Lung (tissue), 11 donors: ENCODE measurements at regions not wholly inside any gene's neighbourhood (a gene's known extent, or its start where the extent isn't known, plus 50 kb on each side); places are given as distances from the start of the nearest gene placed in this dataset.

ENCODE experiments used
- ATAC-seq: fragments of 200-7000 bp; cut with Tn5 transposase; one replicate; pipeline ENCODE4 v1.9.1; 2020; ENCODE audit warnings: moderate number of reproducible peaks; ENCODE audit not compliant: insufficient read depth, low FRiP score
- DNase-seq, 3 donors: peaks; one replicate each; pipeline ENCODE4 v3.0.0-alpha.2; 2013 to 2017
- H3K27ac ChIP-seq, 2 donors: one replicate each; pipeline ENCODE4 v1.5.1; 2013; ENCODE audit warnings: mild to moderate bottlenecking in 2 of 2, moderate library complexity in 2 of 2, control low read depth in 1 of 2, inconsistent platforms in 1 of 2, low read depth in 1 of 2, low read length in 1 of 2
- H3K27me3 ChIP-seq, 3 donors: one replicate each; pipeline ENCODE4 v1.5.1; 2013; ENCODE audit warnings: low read length in 2 of 3; ENCODE audit not compliant: control insufficient read depth in 3 of 3, insufficient read depth in 3 of 3
- H3K36me3 ChIP-seq, 4 donors: one replicate each; pipeline ENCODE4 v1.5.1; 2013; ENCODE audit warnings: low read length in 4 of 4, mild to moderate bottlenecking in 1 of 4, moderate library complexity in 1 of 4; ENCODE audit not compliant: control insufficient read depth in 4 of 4, insufficient read depth in 4 of 4
- H3K4me1 ChIP-seq, 5 donors: one replicate each; pipeline ENCODE4 v1.5.1; 2013; ENCODE audit warnings: low read length in 5 of 5, mild to moderate bottlenecking in 2 of 5, moderate library complexity in 1 of 5; ENCODE audit not compliant: control insufficient read depth in 5 of 5, insufficient read depth in 5 of 5
- H3K4me3 ChIP-seq: one replicate; pipeline ENCODE4 v1.5.1; 2013; ENCODE audit warnings: mild to moderate bottlenecking, control low read depth, moderate library complexity
- H3K9ac ChIP-seq, 2 donors: one replicate each; pipeline ENCODE4 v1.5.1; 2013; ENCODE audit warnings: low read length in 2 of 2, control low read depth in 1 of 2; ENCODE audit not compliant: insufficient read depth in 1 of 2
- H3K9me3 ChIP-seq, 4 donors: one replicate each; pipeline ENCODE4 v1.5.1; 2013; ENCODE audit warnings: low read length in 3 of 4, mild to moderate bottlenecking in 1 of 4, moderate library complexity in 1 of 4; ENCODE audit not compliant: control insufficient read depth in 4 of 4, insufficient read depth in 3 of 4
- WGBS, 2 donors: extraction: QIAGEN DNeasy Blood & Tissue Kit; methylation state at CpG; one replicate each; pipeline ENCODE4 v1.1.7; 2013; 5-methylcytosine and 5-hydroxymethylcytosine counted together
- TF ChIP-seq, protein P1 (sequence below): IDR thresholded peaks from 2 replicates; pipeline ENCODE4 v1.5.1; 2012; ENCODE audit warnings: mild to moderate bottlenecking; ENCODE audit errors: control extremely low read depth, extremely low read depth
- donor health status: control.
- donor health status: control.
- donor health status: Bipolar disorder and iron deficiency.
- donor health status: healthy.
- donor health status: DM: yes; HTN: yes; CAD: no.

DNA sequence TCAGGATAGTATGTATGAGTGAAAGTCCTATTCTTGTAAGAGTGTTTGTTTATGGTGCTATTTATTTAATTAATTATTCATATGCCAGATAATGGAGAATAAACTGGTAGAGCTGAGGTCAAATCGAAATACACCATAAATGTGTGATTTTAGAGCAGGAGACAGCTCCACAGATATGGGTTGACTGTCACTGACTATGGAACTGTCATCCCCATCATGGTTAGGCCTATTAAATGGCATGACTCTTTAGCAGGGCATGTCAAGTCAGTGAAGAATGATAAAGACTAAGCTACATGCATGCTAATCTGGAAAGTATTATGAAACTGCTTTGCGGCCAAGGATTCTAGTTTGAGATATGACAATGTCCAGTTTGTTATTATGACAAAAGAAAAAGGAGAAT is 658.6 kb downstream of the ISL1 start:
- H3K4me3 ChIP-seq: no peak overlapping the region
- no peak for ATAC-seq
- H3K9ac ChIP-seq: no peak overlapping the region
- no peaks in the 10 kb centered on the region for H3K4me1 ChIP-seq
- 83% methylated on average over 2 of the region's 2 CpGs for WGBS, 2 donors
- no peaks in the 10 kb centered on the region for H3K36me3 ChIP-seq
- H3K27me3 ChIP-seq: no peaks in the 10 kb centered on the region
- H3K9me3 ChIP-seq: no peaks in the 10 kb centered on the region
- H3K27ac ChIP-seq: no peak overlapping the region
- no peak for DNase-seq
- TF ChIP-seq, protein P1, sequence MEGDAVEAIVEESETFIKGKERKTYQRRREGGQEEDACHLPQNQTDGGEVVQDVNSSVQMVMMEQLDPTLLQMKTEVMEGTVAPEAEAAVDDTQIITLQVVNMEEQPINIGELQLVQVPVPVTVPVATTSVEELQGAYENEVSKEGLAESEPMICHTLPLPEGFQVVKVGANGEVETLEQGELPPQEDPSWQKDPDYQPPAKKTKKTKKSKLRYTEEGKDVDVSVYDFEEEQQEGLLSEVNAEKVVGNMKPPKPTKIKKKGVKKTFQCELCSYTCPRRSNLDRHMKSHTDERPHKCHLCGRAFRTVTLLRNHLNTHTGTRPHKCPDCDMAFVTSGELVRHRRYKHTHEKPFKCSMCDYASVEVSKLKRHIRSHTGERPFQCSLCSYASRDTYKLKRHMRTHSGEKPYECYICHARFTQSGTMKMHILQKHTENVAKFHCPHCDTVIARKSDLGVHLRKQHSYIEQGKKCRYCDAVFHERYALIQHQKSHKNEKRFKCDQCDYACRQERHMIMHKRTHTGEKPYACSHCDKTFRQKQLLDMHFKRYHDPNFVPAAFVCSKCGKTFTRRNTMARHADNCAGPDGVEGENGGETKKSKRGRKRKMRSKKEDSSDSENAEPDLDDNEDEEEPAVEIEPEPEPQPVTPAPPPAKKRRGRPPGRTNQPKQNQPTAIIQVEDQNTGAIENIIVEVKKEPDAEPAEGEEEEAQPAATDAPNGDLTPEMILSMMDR: no peak

- TF ChIP-seq, protein P1: no peak
- Histone ChIP-seq H3K4me3 (no peak overlapping the region), H3K9ac (no peak overlapping the region), H3K27me3 (no peaks in the 10 kb centered on the region), H3K27ac (no peak overlapping the region), H3K4me1 (no peaks in the 10 kb centered on the region), H3K9me3 (no peaks in the 10 kb centered on the region), H3K36me3 (no peaks in the 10 kb centered on the region)
- ATAC-seq (no peak), DNase-seq (no peak)
- 88 to 91% methylated on average over 4 of the region's 4 CpGs for WGBS, 2 donors
Observed at GRCh38 chr5:52043137-52043536, 659.9 kb downstream of the ISL1 start.

- ATAC-seq (no peak), DNase-seq (no peak)
- Histone ChIP-seq H3K27ac (no peak overlapping the region), H3K36me3 (no peaks in the 10 kb centered on the region), H3K4me3 (no peak overlapping the region), H3K9ac (no peak overlapping the region), H3K27me3 (no peaks in the 10 kb centered on the region), H3K4me1 (no peaks in the 10 kb centered on the region), H3K9me3 (no peaks in the 10 kb centered on the region)
- 87 to 90% methylated on average over 3 of the region's 3 CpGs for WGBS, 2 donors
- TF ChIP-seq, protein P1: no peak
Observed at GRCh38 chr5:52043543-52043942, 660.3 kb downstream of the ISL1 start.

DNA sequence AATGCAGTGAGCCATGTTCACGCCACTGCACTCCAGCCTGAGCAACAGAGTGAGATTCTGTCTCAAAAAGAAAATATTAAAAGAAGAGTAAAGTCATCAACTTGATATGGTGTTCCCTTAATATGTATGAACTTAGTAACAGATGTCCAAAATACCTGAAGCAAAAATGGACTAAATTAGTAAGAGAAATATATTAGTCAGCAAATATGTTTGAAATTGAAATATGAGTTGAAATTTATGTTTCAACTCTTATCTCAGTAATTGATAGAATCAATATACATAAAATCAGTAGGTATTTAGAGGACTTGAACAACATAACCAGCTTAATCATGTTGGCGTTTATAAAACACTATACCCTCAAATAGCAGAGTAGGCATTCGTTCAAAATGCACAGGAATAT is 668.5 kb downstream of the ISL1 start:
- Histone ChIP-seq H3K9me3 (no peaks in the 10 kb centered on the region), H3K4me3 (no peak overlapping the region), H3K9ac (no peak overlapping the region), H3K27me3 (no peaks in the 10 kb centered on the region), H3K36me3 (no peaks in the 10 kb centered on the region), H3K27ac (no peak overlapping the region), H3K4me1 (no peaks in the 10 kb centered on the region)
- no peak for ATAC-seq
- TF ChIP-seq, protein P1: no peak
- WGBS, 2 donors: 92 to 95% methylated on average over 3 of the region's 3 CpGs
- no peak for DNase-seq
